ENCODE measurements at regions not wholly inside any gene's neighbourhood (a gene's known extent, or its start where the extent isn't known, plus 50 kb on each side); places are given as distances from the start of the nearest gene placed in this dataset.

DNA sequence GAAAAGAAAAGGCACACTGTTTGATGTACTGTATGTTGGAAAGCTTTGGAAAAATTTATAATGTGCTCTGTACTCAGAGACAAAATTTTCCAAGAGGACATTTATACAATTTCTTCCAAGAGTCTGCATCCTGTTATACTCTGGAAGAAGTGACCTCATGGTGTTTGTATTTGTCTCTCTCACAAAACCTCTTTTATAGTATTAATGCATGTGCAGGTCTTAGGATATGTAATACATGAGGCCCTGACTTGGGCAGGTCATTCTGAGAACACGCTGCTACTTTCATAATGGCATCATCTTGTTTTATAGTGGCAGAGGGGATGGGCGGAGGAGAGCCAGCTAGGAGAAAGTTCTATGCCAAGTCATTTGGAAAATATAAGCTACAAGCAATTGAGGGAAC, 72.0 kb upstream of the P3H2 start:
- TF ChIP-seq ZNF512 (tag; IDR thresholded peaks at IDR 0.05): no peak
- TF ChIP-seq, protein P1, sequence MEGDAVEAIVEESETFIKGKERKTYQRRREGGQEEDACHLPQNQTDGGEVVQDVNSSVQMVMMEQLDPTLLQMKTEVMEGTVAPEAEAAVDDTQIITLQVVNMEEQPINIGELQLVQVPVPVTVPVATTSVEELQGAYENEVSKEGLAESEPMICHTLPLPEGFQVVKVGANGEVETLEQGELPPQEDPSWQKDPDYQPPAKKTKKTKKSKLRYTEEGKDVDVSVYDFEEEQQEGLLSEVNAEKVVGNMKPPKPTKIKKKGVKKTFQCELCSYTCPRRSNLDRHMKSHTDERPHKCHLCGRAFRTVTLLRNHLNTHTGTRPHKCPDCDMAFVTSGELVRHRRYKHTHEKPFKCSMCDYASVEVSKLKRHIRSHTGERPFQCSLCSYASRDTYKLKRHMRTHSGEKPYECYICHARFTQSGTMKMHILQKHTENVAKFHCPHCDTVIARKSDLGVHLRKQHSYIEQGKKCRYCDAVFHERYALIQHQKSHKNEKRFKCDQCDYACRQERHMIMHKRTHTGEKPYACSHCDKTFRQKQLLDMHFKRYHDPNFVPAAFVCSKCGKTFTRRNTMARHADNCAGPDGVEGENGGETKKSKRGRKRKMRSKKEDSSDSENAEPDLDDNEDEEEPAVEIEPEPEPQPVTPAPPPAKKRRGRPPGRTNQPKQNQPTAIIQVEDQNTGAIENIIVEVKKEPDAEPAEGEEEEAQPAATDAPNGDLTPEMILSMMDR (IDR thresholded peaks at IDR 0.05 in 2 of 3, conservative IDR thresholded peaks at IDR 0.05 in 1 of 3; ENCODE audit: insufficient read depth in 2 of 3, low read depth in 1 of 3, low read length in 3 of 3): no peak
- no peak for TF ChIP-seq IRF2 (CRISPR knock-in tag; IDR thresholded peaks at IDR 0.05)
- no peak for TF ChIP-seq CREM (IDR thresholded peaks at IDR 0.05; ENCODE audit: low read depth)

Measured in K562 (cell line).